Neural cell (in vitro differentiated cells): ENCODE measurements at regions not wholly inside any gene's neighbourhood (a gene's known extent, or its start where the extent isn't known, plus 50 kb on each side); places are given as distances from the start of the nearest gene placed in this dataset.

ENCODE experiments used
- H2AFZ ChIP-seq: fragments of 200-600, 300-800 bp; sonication (generic), shearing (Covaris generic); 2 replicates; pipeline ENCODE4 v1.6.0; 2014; ENCODE audit warnings: low read depth, mild to moderate bottlenecking, antibody characterized with exemption, low read length, moderate library complexity
- H3F3A ChIP-seq: fragments of 200-600 bp; shearing (Covaris generic); 2 replicates; pipeline ENCODE4 v1.6.1; 2016; ENCODE audit warnings: mild to moderate bottlenecking, moderate library complexity, mixed read lengths, antibody characterized with exemption, low read length; ENCODE audit not compliant: insufficient read depth, poor library complexity, severe bottlenecking
- H3K27ac ChIP-seq: fragments of 200-600, 300-800 bp; sonication (generic), shearing (Covaris generic); 2 replicates; pipeline ENCODE4 v1.5.1; 2014; ENCODE audit warnings: mild to moderate bottlenecking, low read length, moderate library complexity
- H3K27me3 ChIP-seq: fragments of 300-800, 200-600 bp; sonication (generic), shearing (Covaris generic); 2 replicates; pipeline ENCODE4 v1.6.0; 2014; ENCODE audit warnings: mild to moderate bottlenecking, low read depth, low read length, moderate library complexity; ENCODE audit not compliant: insufficient read depth
- H3K36me3 ChIP-seq: fragments of 300-800, 200-600 bp; sonication (generic), shearing (Covaris generic); 2 replicates; pipeline ENCODE4 v1.5.1; 2014; ENCODE audit warnings: mild to moderate bottlenecking, antibody characterized with exemption, low read length, moderate library complexity; ENCODE audit not compliant: insufficient read depth
- H3K4me2 ChIP-seq: fragments of 300-800, 200-600 bp; sonication (generic), shearing (Covaris generic); 2 replicates; pipeline ENCODE4 v1.6.0; 2014; ENCODE audit warnings: mild to moderate bottlenecking, low read length
- H3K4me3 ChIP-seq: fragments of 300-800, 200-600 bp; sonication (generic), shearing (Covaris generic); 2 replicates; pipeline ENCODE4 v1.5.1; 2014; ENCODE audit warnings: mild to moderate bottlenecking, low read length, moderate library complexity
- H3K79me2 ChIP-seq: fragments of 200-600 bp; shearing (Covaris generic); replicated peaks from 2 replicates; pipeline ENCODE4 v1.6.0; 2014; ENCODE audit warnings: mild to moderate bottlenecking, low read length, moderate library complexity; ENCODE audit not compliant: insufficient read depth
- H3K9ac ChIP-seq: fragments of 300-800, 200-600 bp; sonication (generic), shearing (Covaris generic); 2 replicates; pipeline ENCODE4 v1.6.1; 2016; ENCODE audit warnings: mild to moderate bottlenecking, low read length, mixed read lengths
- H3K9me2 ChIP-seq: fragments of 200-600 bp; shearing (Covaris generic); 2 replicates; pipeline ENCODE4 v1.6.1; 2016; ENCODE audit warnings: mild to moderate bottlenecking, low read length, mixed read lengths; ENCODE audit not compliant: insufficient read depth
- H3K9me3 ChIP-seq: fragments of 200-600, 300-800 bp; sonication (generic), shearing (Covaris generic); 2 replicates; pipeline ENCODE4 v1.6.1; 2016; ENCODE audit warnings: mild to moderate bottlenecking, mixed run types, low read length, moderate library complexity, mixed read lengths
- H4K20me1 ChIP-seq: fragments of 200-600 bp; shearing (Covaris generic); 2 replicates; pipeline ENCODE4 v1.6.1; 2016; ENCODE audit warnings: mild to moderate bottlenecking, mixed run types; ENCODE audit not compliant: insufficient read depth
- EP300 ChIP-seq: fragments of 450-650 bp; conservative IDR thresholded peaks from 2 replicates; pipeline ENCODE4 v1.6.1; 2014; ENCODE audit warnings: antibody characterized with exemption, mild to moderate bottlenecking, moderate library complexity; ENCODE audit not compliant: poor library complexity, severe bottlenecking
- MXI1 ChIP-seq: fragments of 450-650 bp; conservative IDR thresholded peaks from 2 replicates; pipeline ENCODE4 v1.6.1; 2014; ENCODE audit warnings: antibody characterized with exemption, mild to moderate bottlenecking; ENCODE audit not compliant: poor library complexity, severe bottlenecking
- POLR2AphosphoS5 ChIP-seq: IDR thresholded peaks from 2 replicates; pipeline ENCODE4 v1.6.1; 2012
- RAD21 ChIP-seq: fragments of 450-650 bp; conservative IDR thresholded peaks from 2 replicates; pipeline ENCODE4 v1.6.1; 2014; ENCODE audit warnings: antibody characterized with exemption, mild to moderate bottlenecking, moderate library complexity
- TAF1 ChIP-seq: IDR thresholded peaks from 2 replicates; pipeline ENCODE4 v1.6.1; 2012; ENCODE audit warnings: low read depth
- TF ChIP-seq, protein P1 (sequence below): IDR thresholded peaks from 2 replicates; pipeline ENCODE4 v1.6.1; 2012; ENCODE audit warnings: borderline replicate concordance

DNA sequence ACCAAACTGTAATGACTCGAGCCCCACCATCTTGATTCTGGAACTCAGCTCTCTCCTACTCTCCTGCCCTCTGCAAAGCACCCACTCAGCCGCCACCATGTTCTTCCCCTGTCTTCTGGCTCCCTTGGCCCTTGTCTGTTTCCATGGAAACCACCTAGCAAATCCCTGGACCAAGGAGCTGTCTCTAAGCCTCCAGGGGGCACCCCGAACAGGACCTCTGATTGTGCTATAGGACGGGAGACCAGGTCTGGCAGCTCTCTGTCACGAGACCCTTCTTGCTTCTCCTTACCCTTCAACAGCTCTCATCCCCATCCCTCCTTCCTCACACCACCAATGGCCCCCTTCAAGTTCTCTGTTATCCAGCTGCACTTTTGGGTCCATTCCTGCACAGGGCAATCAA, 277.7 kb upstream of the ZNF507 start:
- Histone ChIP-seq H3K27ac (no peak overlapping the region), H3K9ac (no peak overlapping the region), H2AFZ (no peak overlapping the region), H3K4me3 (no peak overlapping the region), H3K36me3 (no peaks in the 10 kb centered on the region), H3K79me2 (no peaks in the 10 kb centered on the region), H3K9me2 (no peaks in the 10 kb centered on the region), H4K20me1 (no peaks in the 10 kb centered on the region), H3F3A (no peaks in the 10 kb centered on the region), H3K27me3 (no peaks in the 10 kb centered on the region), H3K4me2 (no peak overlapping the region), H3K9me3 (no peaks in the 10 kb centered on the region)
- no peak for TF ChIP-seq MXI1
- TF ChIP-seq, protein P1, sequence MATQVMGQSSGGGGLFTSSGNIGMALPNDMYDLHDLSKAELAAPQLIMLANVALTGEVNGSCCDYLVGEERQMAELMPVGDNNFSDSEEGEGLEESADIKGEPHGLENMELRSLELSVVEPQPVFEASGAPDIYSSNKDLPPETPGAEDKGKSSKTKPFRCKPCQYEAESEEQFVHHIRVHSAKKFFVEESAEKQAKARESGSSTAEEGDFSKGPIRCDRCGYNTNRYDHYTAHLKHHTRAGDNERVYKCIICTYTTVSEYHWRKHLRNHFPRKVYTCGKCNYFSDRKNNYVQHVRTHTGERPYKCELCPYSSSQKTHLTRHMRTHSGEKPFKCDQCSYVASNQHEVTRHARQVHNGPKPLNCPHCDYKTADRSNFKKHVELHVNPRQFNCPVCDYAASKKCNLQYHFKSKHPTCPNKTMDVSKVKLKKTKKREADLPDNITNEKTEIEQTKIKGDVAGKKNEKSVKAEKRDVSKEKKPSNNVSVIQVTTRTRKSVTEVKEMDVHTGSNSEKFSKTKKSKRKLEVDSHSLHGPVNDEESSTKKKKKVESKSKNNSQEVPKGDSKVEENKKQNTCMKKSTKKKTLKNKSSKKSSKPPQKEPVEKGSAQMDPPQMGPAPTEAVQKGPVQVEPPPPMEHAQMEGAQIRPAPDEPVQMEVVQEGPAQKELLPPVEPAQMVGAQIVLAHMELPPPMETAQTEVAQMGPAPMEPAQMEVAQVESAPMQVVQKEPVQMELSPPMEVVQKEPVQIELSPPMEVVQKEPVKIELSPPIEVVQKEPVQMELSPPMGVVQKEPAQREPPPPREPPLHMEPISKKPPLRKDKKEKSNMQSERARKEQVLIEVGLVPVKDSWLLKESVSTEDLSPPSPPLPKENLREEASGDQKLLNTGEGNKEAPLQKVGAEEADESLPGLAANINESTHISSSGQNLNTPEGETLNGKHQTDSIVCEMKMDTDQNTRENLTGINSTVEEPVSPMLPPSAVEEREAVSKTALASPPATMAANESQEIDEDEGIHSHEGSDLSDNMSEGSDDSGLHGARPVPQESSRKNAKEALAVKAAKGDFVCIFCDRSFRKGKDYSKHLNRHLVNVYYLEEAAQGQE, result no peak

DNA sequence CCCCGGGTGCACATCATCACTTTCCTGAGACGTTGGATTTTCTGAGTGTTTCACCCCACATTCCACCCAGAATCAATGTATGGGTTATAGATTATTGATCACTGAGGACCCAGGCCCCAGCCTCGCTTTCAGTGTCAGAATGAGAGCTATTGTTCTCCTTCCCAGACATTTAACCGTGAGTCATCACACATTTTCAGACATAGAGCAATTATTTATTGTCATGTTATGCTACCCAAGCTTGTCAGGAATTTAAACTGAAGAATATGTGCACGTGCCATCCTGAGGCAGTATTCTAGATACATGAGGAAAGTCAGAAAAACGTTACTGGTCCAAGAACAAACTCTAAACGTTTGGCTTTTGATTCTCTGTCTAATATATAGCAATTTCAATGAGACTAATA, 276.6 kb upstream of the ZNF507 start:
- H3K27me3 ChIP-seq, result no peaks in the 10 kb centered on the region
- H3K36me3 ChIP-seq, result no peaks in the 10 kb centered on the region
- H4K20me1 ChIP-seq, result no peaks in the 10 kb centered on the region
- H3F3A ChIP-seq, result no peaks in the 10 kb centered on the region
- TF ChIP-seq POLR2AphosphoS5 (peak; percentile 32), EP300 (peak; percentile 27), MXI1 (no peak)
- TF ChIP-seq, protein P1, result no peak
- H3K9me2 ChIP-seq, result no peaks in the 10 kb centered on the region
- no peak overlapping the region for H3K4me2 ChIP-seq
- H3K79me2 ChIP-seq, result no peaks in the 10 kb centered on the region
- no peak overlapping the region for H3K4me3 ChIP-seq
- H3K9ac ChIP-seq, result no peak overlapping the region
- no peak overlapping the region for H2AFZ ChIP-seq
- H3K27ac ChIP-seq, result no peak overlapping the region
- H3K9me3 ChIP-seq, result no peaks in the 10 kb centered on the region

DNA sequence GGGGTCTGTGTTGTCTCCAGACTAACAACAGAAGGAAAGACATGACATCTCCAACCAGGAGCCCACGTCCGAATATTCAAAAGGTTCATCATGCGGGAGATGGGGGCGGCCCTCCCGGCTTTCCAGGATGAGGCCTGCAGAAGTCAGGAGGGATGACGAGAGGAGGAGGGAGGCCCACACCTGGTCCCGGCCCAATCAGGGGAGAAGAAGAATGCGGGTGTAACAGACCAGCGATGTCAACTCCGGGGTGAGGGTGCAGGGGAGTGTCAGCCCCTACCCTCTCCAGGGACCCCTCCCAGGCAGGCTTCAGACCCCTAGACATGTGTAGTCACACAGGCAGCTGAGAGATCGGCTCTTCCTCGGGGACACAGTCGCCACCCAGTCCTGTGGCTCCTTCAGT, 275.3 kb upstream of the ZNF507 start:
- H3K4me3 ChIP-seq, result no peak overlapping the region
- TF ChIP-seq EP300, result no peak
- no peak for TF ChIP-seq TAF1
- no peak for TF ChIP-seq MXI1
- TF ChIP-seq, protein P1, result no peak
- TF ChIP-seq POLR2AphosphoS5, result no peak
- TF ChIP-seq RAD21, result no peak

More for the DNA sequence above, 275.3 kb upstream of the ZNF507 start:
- Histone ChIP-seq H3K9me2 (no peaks in the 10 kb centered on the region), H3K36me3 (no peaks in the 10 kb centered on the region), H3K9me3 (no peaks in the 10 kb centered on the region), H3K27me3 (no peaks in the 10 kb centered on the region), H3K4me2 (no peak overlapping the region), H4K20me1 (no peaks in the 10 kb centered on the region), H3K79me2 (no peaks in the 10 kb centered on the region), H3F3A (no peaks in the 10 kb centered on the region), H2AFZ (no peak overlapping the region), H3K9ac (no peak overlapping the region), H3K27ac (no peak overlapping the region)
